Progenitor cell of endocrine pancreas (in vitro differentiated cells): ENCODE measurements at regions not wholly inside any gene's neighbourhood (a gene's known extent, or its start where the extent isn't known, plus 50 kb on each side); places are given as distances from the start of the nearest gene placed in this dataset.

Experiments
- DNase-seq: peaks from one replicate; pipeline ENCODE4 v3.0.0; 2021; ENCODE audit warnings: low spot score; ENCODE audit not compliant: unreplicated experiment
- H3K27ac Mint-ChIP-seq: 2 replicates; pipeline ENCODE4 v1.8.0; 2021; ENCODE audit warnings: mild to moderate bottlenecking, moderate library complexity, mixed read lengths
- H3K27me3 Mint-ChIP-seq: 2 replicates; pipeline ENCODE4 v1.8.0; 2021; ENCODE audit warnings: mixed read lengths
- H3K36me3 Mint-ChIP-seq: 2 replicates; pipeline ENCODE4 v1.8.0; 2022; ENCODE audit warnings: mixed read lengths; ENCODE audit not compliant: insufficient read depth
- H3K4me1 Mint-ChIP-seq: 2 replicates; pipeline ENCODE4 v1.8.0; 2021; ENCODE audit warnings: low read depth, mixed read lengths
- H3K4me3 Mint-ChIP-seq: 2 replicates; pipeline ENCODE4 v1.8.0; 2021; ENCODE audit warnings: low read depth, mild to moderate bottlenecking, moderate library complexity, mixed read lengths
- H3K9me3 Mint-ChIP-seq: 2 replicates; pipeline ENCODE4 v1.8.0; 2021; ENCODE audit warnings: low read depth, mixed read lengths
- TF ChIP-seq, protein P1 (sequence below): fragments of 200-600 bp; sonication (generic); IDR thresholded peaks from one replicate; pipeline ENCODE4 v1.5.0; 2021; ENCODE audit warnings: antibody characterized with exemption, mild to moderate bottlenecking; ENCODE audit not compliant: unreplicated experiment

DNA sequence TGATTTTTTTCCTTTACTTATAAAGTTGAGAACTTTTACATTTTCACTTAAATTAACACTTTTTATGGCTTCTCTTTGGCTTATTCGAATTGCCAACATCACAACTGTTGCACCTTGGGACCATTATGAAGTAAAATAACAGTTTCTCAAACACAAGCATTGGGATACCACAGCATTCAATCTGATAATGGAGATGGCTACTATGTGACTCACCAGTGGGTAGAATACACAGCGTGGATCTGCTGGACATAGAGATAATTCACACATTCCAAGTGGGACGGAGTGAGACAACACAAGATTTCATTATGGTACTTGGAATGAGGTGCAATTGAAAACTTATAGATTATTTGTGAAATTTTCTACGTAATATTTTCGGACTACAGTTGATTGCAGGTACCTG is 68.0 kb downstream of the ADAMTS1 start:
- Mint-ChIP-seq H3K27ac (no peak overlapping the region), H3K36me3 (no peaks in the 10 kb centered on the region), H3K4me1 (no peaks in the 10 kb centered on the region), H3K9me3 (peaks cover 3% of the 10 kb centered on the region), H3K27me3 (no peaks in the 10 kb centered on the region), H3K4me3 (no peak overlapping the region)
- DNase-seq: no peak
- TF ChIP-seq, protein P1, sequence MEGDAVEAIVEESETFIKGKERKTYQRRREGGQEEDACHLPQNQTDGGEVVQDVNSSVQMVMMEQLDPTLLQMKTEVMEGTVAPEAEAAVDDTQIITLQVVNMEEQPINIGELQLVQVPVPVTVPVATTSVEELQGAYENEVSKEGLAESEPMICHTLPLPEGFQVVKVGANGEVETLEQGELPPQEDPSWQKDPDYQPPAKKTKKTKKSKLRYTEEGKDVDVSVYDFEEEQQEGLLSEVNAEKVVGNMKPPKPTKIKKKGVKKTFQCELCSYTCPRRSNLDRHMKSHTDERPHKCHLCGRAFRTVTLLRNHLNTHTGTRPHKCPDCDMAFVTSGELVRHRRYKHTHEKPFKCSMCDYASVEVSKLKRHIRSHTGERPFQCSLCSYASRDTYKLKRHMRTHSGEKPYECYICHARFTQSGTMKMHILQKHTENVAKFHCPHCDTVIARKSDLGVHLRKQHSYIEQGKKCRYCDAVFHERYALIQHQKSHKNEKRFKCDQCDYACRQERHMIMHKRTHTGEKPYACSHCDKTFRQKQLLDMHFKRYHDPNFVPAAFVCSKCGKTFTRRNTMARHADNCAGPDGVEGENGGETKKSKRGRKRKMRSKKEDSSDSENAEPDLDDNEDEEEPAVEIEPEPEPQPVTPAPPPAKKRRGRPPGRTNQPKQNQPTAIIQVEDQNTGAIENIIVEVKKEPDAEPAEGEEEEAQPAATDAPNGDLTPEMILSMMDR: no peak

DNA sequence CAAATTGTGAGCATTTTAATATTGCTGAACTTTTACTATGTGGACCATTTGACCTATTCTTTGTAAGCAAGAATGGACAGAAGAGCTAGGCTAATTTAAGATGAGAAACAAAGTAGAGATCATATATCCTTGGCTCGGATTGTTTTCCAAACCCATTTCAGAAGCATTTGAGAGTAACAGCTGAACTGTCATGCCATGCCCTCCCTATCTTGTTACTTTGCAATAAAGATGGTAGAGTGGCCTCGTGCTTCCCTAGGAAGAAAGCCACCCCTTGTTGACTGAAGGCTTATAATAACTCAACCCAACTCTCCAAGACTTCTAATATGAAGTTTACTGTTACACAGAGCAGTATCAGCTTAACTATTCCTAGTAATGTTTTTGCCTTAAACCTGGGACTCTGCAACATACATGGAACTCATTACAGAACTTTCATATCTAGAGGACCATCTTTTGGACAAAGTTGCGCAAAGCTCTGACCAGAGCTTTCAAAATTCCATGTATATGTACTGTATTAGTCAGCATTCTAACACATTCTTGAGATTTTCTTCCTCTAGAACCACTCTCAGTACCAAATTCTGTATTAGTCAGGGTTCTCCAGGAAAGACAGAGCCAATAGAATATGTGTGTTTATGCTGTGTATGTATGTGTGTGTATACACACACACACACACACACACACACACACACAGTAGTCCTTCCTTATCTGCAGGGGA is 68.7 kb downstream of the ADAMTS1 start:
- Mint-ChIP-seq H3K27ac (no peak overlapping the region), H3K4me1 (no peaks in the 10 kb centered on the region), H3K27me3 (no peaks in the 10 kb centered on the region), H3K4me3 (no peak overlapping the region), H3K9me3 (peaks cover 3% of the 10 kb centered on the region), H3K36me3 (no peaks in the 10 kb centered on the region)
- DNase-seq: no peak
- TF ChIP-seq, protein P1: no peak

DNA sequence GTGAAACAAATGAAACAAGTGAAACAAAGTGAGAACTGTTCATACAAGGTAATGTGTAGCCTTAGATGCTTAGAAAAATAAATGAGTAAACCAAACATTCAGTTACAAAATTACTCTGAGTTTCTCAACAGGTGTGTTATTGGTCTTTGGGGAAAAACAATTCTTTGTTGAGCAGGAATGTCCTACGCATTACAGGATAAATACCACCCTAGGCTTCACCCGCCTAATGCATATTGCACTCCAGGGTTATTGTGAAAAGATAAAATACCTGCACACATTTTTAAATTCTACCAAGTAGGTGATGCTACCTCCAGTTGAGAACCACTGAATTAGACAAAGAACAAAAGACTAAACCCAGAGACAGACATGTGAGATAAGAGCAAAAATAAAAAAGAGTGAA is 72.2 kb downstream of the ADAMTS1 start:
- TF ChIP-seq, protein P1: no peak
- no peak overlapping the region for H3K4me3 Mint-ChIP-seq
- H3K36me3 Mint-ChIP-seq: no peaks in the 10 kb centered on the region
- H3K27ac Mint-ChIP-seq: no peak overlapping the region
- no peaks in the 10 kb centered on the region for H3K27me3 Mint-ChIP-seq
- H3K4me1 Mint-ChIP-seq: no peaks in the 10 kb centered on the region
- DNase-seq: no peak
- no peaks in the 10 kb centered on the region for H3K9me3 Mint-ChIP-seq

DNA sequence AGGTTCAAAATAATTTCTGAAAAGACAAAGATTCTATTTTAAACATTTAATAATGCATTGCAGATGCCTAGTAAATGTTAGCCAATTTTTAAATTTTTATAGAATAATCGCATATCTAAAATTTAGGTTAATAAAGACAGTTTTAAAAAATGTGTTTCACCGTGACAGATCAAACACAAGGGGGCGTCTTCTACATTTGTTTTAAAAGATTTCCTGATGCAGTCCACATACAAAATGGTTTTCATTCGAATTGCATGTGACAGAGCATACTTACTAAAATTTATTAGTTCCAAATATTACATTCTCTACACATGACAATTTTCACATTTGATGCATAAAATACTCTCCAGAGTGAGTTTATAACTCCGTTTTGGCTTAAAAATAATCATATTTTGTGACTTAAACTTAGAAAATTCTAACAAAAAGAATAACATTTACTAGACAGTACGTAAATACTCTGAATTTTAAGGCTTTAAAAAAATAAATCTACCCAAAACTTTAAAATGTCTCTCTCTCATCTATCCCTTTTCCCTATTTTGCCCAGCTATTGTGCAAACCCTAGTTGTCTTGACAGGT is 75.5 kb downstream of the ADAMTS1 start:
- H3K4me3 Mint-ChIP-seq: no peak overlapping the region
- no peak overlapping the region for H3K27ac Mint-ChIP-seq
- DNase-seq: no peak
- H3K27me3 Mint-ChIP-seq: no peaks in the 10 kb centered on the region
- TF ChIP-seq, protein P1: peak; percentile 67
- H3K9me3 Mint-ChIP-seq: no peaks in the 10 kb centered on the region
- H3K36me3 Mint-ChIP-seq: no peaks in the 10 kb centered on the region
- H3K4me1 Mint-ChIP-seq: no peaks in the 10 kb centered on the region

DNA sequence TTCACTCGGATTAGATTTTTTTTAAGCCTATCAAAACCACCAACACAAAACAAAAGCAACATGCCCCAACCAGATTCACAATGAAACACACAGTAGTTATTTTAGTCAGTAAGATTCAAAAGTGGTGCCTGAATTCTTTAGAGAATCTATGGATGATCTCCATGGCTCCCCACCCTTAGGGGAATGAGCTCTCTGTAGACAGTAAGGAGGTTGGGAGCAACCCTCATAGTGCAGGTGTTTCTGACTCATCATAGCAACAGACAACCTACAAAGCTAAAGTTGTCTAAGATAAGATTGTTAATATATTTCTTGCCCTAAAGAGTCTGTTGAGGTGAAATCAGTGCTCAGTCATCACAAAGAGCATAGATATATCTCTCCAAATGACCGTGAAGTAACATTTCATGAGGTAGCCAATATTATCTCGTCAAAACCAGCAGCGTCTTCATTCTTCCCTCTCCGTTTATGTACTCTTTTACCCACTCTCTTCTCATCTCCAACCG is 78.3 kb downstream of the ADAMTS1 start:
- Mint-ChIP-seq H3K9me3 (no peaks in the 10 kb centered on the region), H3K4me1 (no peaks in the 10 kb centered on the region), H3K36me3 (no peaks in the 10 kb centered on the region), H3K27ac (no peak overlapping the region), H3K27me3 (no peaks in the 10 kb centered on the region), H3K4me3 (no peak overlapping the region)
- no peak for DNase-seq
- TF ChIP-seq, protein P1: no peak
